PFSK-1 (cell line): ENCODE measurements at regions not wholly inside any gene's neighbourhood (a gene's known extent, or its start where the extent isn't known, plus 50 kb on each side); places are given as distances from the start of the nearest gene placed in this dataset.

Experiments used
- POLR2AphosphoS5 ChIP-seq: IDR thresholded peaks from 2 replicates; pipeline ENCODE4 v1.6.1; 2012; ENCODE audit warnings: low read depth, mild to moderate bottlenecking, control low read depth, low read length, moderate library complexity
- REST ChIP-seq, 2 experiments: IDR thresholded peaks; 2 replicates each; pipeline versions ENCODE4 v1.6.1 to v1.8.0; 2011 to 2012; ENCODE audit warnings: low read depth in 2 of 2, low read length in 2 of 2, control low read depth in 1 of 2, inconsistent platforms in 1 of 2, mild to moderate bottlenecking in 1 of 2, moderate library complexity in 1 of 2; ENCODE audit not compliant: insufficient read depth in 1 of 2
- SIN3A ChIP-seq: IDR thresholded peaks from 2 replicates; pipeline ENCODE4 v1.6.1; 2012; ENCODE audit warnings: mild to moderate bottlenecking, low read length, moderate library complexity, borderline replicate concordance; ENCODE audit not compliant: insufficient read depth
- TAF1 ChIP-seq: IDR thresholded peaks from 2 replicates; pipeline ENCODE4 v1.6.1; 2012; ENCODE audit warnings: low read length, control low read depth, borderline replicate concordance; ENCODE audit not compliant: insufficient read depth

DNA sequence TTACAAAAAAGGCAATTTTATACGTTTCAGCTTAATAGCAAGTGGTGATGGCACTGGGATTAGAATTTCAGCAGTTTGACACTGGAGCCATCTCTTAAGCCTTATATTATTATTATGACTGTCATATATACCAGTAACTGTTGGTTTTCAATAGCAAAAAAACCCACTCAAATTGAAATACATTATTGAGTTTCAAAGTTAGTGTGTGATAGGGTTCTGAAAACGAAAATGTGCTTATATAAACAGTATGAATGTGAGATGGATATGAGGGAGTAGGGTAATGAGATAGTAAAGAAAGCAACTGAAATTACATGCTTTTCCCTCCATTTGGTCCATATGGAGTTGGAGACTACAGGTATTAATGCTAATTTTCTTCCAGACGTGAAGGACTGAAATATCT lies 68.6 kb upstream of the ACTBL2 start:
- TF ChIP-seq POLR2AphosphoS5 (no peak), TAF1 (no peak), REST (IDR thresholded peaks at IDR 0.05; ENCODE audit: insufficient read depth in 1 of 2, low read depth in 2 of 2, low read length in 2 of 2) (no peak), SIN3A (no peak)
